Mesenchymal stem cell (in vitro differentiated cells and primary cell): ENCODE measurements at regions not wholly inside any gene's neighbourhood (a gene's known extent, or its start where the extent isn't known, plus 50 kb on each side); places are given as distances from the start of the nearest gene placed in this dataset.

Source experiments
- DNase-seq: peaks from one replicate; pipeline ENCODE4 v3.0.0-alpha.2; 2013
- H2AFZ ChIP-seq: one replicate; pipeline ENCODE4 v1.6.1; 2013; ENCODE audit warnings: low read depth, mild to moderate bottlenecking, control low read depth, inconsistent platforms, low read length, moderate library complexity
- H2AK5ac ChIP-seq: 2 replicates; pipeline ENCODE4 v1.6.1; 2013; ENCODE audit warnings: low read length, moderate library complexity, mild to moderate bottlenecking, inconsistent platforms; ENCODE audit not compliant: severe bottlenecking
- H2BK120ac ChIP-seq: one replicate; pipeline ENCODE4 v1.6.1; 2013; ENCODE audit warnings: low read depth, mild to moderate bottlenecking, inconsistent platforms, low read length, moderate library complexity
- H2BK12ac ChIP-seq, 2 experiments: one replicate each; pipeline ENCODE4 v1.6.1; 2013; ENCODE audit warnings: inconsistent platforms in 2 of 2, low read length in 2 of 2, mild to moderate bottlenecking in 2 of 2, moderate library complexity in 2 of 2, control low read depth in 1 of 2
- H2BK15ac ChIP-seq: one replicate; pipeline ENCODE4 v1.6.1; 2013; ENCODE audit warnings: mild to moderate bottlenecking, low read depth, inconsistent platforms; ENCODE audit not compliant: poor library complexity, severe bottlenecking
- H2BK5ac ChIP-seq: 2 replicates; pipeline ENCODE4 v1.6.1; 2013; ENCODE audit warnings: low read depth, mild to moderate bottlenecking, low read length, control low read depth, inconsistent platforms; ENCODE audit not compliant: poor library complexity, severe bottlenecking
- H3K14ac ChIP-seq, 2 experiments: one replicate each; pipeline ENCODE4 v1.6.1; 2013; ENCODE audit warnings: inconsistent platforms in 2 of 2, low read length in 2 of 2, control low read depth in 1 of 2, mild to moderate bottlenecking in 1 of 2, moderate library complexity in 1 of 2
- H3K18ac ChIP-seq, 2 experiments: one replicate each; pipeline ENCODE4 v1.6.1; 2013; ENCODE audit warnings: inconsistent platforms in 2 of 2, low read length in 2 of 2, control low read depth in 1 of 2, low read depth in 1 of 2, mild to moderate bottlenecking in 1 of 2
- H3K23ac ChIP-seq, 2 experiments: one replicate each; pipeline ENCODE4 v1.6.1; 2013; ENCODE audit warnings: inconsistent platforms in 2 of 2, low read length in 2 of 2, mild to moderate bottlenecking in 2 of 2, moderate library complexity in 2 of 2, control low read depth in 1 of 2
- H3K27ac ChIP-seq: 2 replicates; pipeline ENCODE4 v1.5.1; 2013; ENCODE audit warnings: mild to moderate bottlenecking, moderate library complexity, low read length, control low read depth, inconsistent platforms; ENCODE audit not compliant: poor library complexity, severe bottlenecking
- H3K27me3 ChIP-seq, 2 experiments: 2 replicates each; pipeline versions ENCODE4 v1.6.1 to v1.7.0; 2013; ENCODE audit warnings: low read length in 2 of 2, mild to moderate bottlenecking in 2 of 2, moderate library complexity in 2 of 2, control low read depth in 1 of 2, inconsistent platforms in 1 of 2; ENCODE audit not compliant: control insufficient read depth in 1 of 2, insufficient read depth in 1 of 2
- H3K36me3 ChIP-seq, 2 experiments: 2 replicates each; pipeline versions ENCODE4 v1.6.1 to v1.7.0; 2013; ENCODE audit warnings: low read length in 2 of 2, control low read depth in 1 of 2, inconsistent platforms in 1 of 2, low read depth in 1 of 2, mild to moderate bottlenecking in 1 of 2; ENCODE audit not compliant: insufficient read depth in 2 of 2, control insufficient read depth in 1 of 2
- H3K4ac ChIP-seq, 2 experiments: one replicate each; pipeline ENCODE4 v1.6.1; 2013; ENCODE audit warnings: inconsistent platforms in 2 of 2, low read length in 2 of 2, mild to moderate bottlenecking in 2 of 2, moderate library complexity in 2 of 2, control low read depth in 1 of 2, low read depth in 1 of 2
- H3K4me1 ChIP-seq: 2 replicates; pipeline ENCODE4 v1.6.1; 2013; ENCODE audit warnings: low read depth, low read length, control low read depth; ENCODE audit not compliant: control insufficient read depth, insufficient read depth
- H3K4me2 ChIP-seq: 2 replicates; pipeline ENCODE4 v1.6.1; 2013; ENCODE audit warnings: low read length, mild to moderate bottlenecking, inconsistent platforms; ENCODE audit not compliant: poor library complexity, severe bottlenecking
- H3K4me3 ChIP-seq, 2 experiments: 2 replicates each; pipeline versions ENCODE4 v1.5.1 to v1.7.0; 2013; ENCODE audit warnings: low read length in 2 of 2, mild to moderate bottlenecking in 2 of 2, control low read depth in 1 of 2, low read depth in 1 of 2; ENCODE audit not compliant: insufficient read depth in 1 of 2
- H3K79me1 ChIP-seq: replicated peaks from 2 replicates; pipeline ENCODE4 v1.6.1; 2013; ENCODE audit warnings: mild to moderate bottlenecking, control low read depth, low read length, inconsistent platforms; ENCODE audit not compliant: poor library complexity, severe bottlenecking
- H3K9ac ChIP-seq: 2 replicates; pipeline ENCODE4 v1.7.0; 2013; ENCODE audit warnings: mild to moderate bottlenecking, low read length, moderate library complexity
- H3K9me3 ChIP-seq: 2 replicates; pipeline ENCODE4 v1.7.0; 2013; ENCODE audit warnings: mild to moderate bottlenecking, low read length; ENCODE audit not compliant: control insufficient read depth
- H4K8ac ChIP-seq: one replicate; pipeline ENCODE4 v1.6.1; 2013; ENCODE audit warnings: inconsistent platforms, mild to moderate bottlenecking, low read length, moderate library complexity
- H4K91ac ChIP-seq: one replicate; pipeline ENCODE4 v1.6.1; 2013; ENCODE audit warnings: mild to moderate bottlenecking, low read length, inconsistent platforms
- WGBS: methylation state at CpG from one replicate; pipeline ENCODE4 v1.1.7; 2013; ENCODE audit warnings: mixed read lengths; 5-methylcytosine and 5-hydroxymethylcytosine counted together

- Histone ChIP-seq H3K14ac (no peak overlapping the region), H3K27ac (no peak overlapping the region), H2BK12ac (peak overlapping the region in 1 of 2 experiments; percentile 13), H3K9me3 (no peaks in the 10 kb centered on the region), H3K4ac (no peak overlapping the region), H3K4me2 (no peak overlapping the region), H2BK120ac (no peak overlapping the region), H2AK5ac (no peak overlapping the region), H3K4me3 (no peak overlapping the region), H3K36me3 (no peaks in the 10 kb centered on the region), H2AFZ (no peak overlapping the region), H2BK15ac (no peak overlapping the region), H3K18ac (no peak overlapping the region), H4K91ac (no peak overlapping the region), H3K23ac (no peak overlapping the region), H2BK5ac (no peak overlapping the region), H3K79me1 (no peaks in the 10 kb centered on the region), H3K27me3 (peaks cover 0 to 60% of the 10 kb centered on the region in 2 experiments), H4K8ac (no peak overlapping the region), H3K4me1 (peaks cover 4% of the 10 kb centered on the region), H3K9ac (no peak overlapping the region)
- no peak for DNase-seq
- 87% methylated on average over 9 of the region's 10 CpGs for WGBS
Observed at GRCh38 chr2:201973305-201973928, 60.2 kb upstream of the FZD7 start.

- H2BK5ac ChIP-seq, result no peak overlapping the region
- H3K27ac ChIP-seq, result no peak overlapping the region
- 92% methylated on average over 8 of the region's 12 CpGs for WGBS
- H3K14ac ChIP-seq, result no peak overlapping the region
- no peak overlapping the region for H3K4ac ChIP-seq
- peaks cover 4% of the 10 kb centered on the region for H3K4me1 ChIP-seq
- H3K9ac ChIP-seq, result no peak overlapping the region
- no peak overlapping the region for H2BK15ac ChIP-seq
- no peaks in the 10 kb centered on the region for H3K9me3 ChIP-seq
- no peaks in the 10 kb centered on the region for H3K79me1 ChIP-seq
- H3K18ac ChIP-seq, result no peak overlapping the region
- no peak overlapping the region for H2BK120ac ChIP-seq
- H3K4me3 ChIP-seq, result peak overlapping the region in 1 of 2 experiments; percentile 26
- H3K27me3 ChIP-seq, result peaks cover 0 to 65% of the 10 kb centered on the region in 2 experiments
- H2AK5ac ChIP-seq, result no peak overlapping the region
- no peak overlapping the region for H4K91ac ChIP-seq
- H2AFZ ChIP-seq, result no peak overlapping the region
- H3K36me3 ChIP-seq, result no peaks in the 10 kb centered on the region
- H2BK12ac ChIP-seq, result no peak overlapping the region
- DNase-seq, result no peak
- no peak overlapping the region for H4K8ac ChIP-seq
- H3K4me2 ChIP-seq, result no peak overlapping the region
- no peak overlapping the region for H3K23ac ChIP-seq
Observed at GRCh38 chr2:201974171-201975100, 59.2 kb upstream of the FZD7 start.

GRCh38 chr2:201975434-201975833, 58.2 kb upstream of the FZD7 start:
- H3K23ac ChIP-seq, result no peak overlapping the region
- no peak for DNase-seq
- no peaks in the 10 kb centered on the region for H3K36me3 ChIP-seq
- no peak overlapping the region for H3K27ac ChIP-seq
- H2BK5ac ChIP-seq, result no peak overlapping the region
- no peak overlapping the region for H3K14ac ChIP-seq
- H3K4me2 ChIP-seq, result no peak overlapping the region
- no peak overlapping the region for H4K8ac ChIP-seq
- no peak overlapping the region for H2AK5ac ChIP-seq
- H2BK15ac ChIP-seq, result no peak overlapping the region
- H3K27me3 ChIP-seq, result peaks cover 0 to 63% of the 10 kb centered on the region in 2 experiments
- no peak overlapping the region for H4K91ac ChIP-seq
- H2AFZ ChIP-seq, result no peak overlapping the region
- H3K9ac ChIP-seq, result no peak overlapping the region
- no peaks in the 10 kb centered on the region for H3K79me1 ChIP-seq
- no peak overlapping the region for H3K4me3 ChIP-seq
- no peak overlapping the region for H3K4ac ChIP-seq
- no peaks in the 10 kb centered on the region for H3K9me3 ChIP-seq
- no peak overlapping the region for H2BK120ac ChIP-seq
- no peak overlapping the region for H3K18ac ChIP-seq
- peaks cover 4% of the 10 kb centered on the region for H3K4me1 ChIP-seq
- no peak overlapping the region for H2BK12ac ChIP-seq
- WGBS, result 97% methylated on average over 8 of the region's 8 CpGs

DNA sequence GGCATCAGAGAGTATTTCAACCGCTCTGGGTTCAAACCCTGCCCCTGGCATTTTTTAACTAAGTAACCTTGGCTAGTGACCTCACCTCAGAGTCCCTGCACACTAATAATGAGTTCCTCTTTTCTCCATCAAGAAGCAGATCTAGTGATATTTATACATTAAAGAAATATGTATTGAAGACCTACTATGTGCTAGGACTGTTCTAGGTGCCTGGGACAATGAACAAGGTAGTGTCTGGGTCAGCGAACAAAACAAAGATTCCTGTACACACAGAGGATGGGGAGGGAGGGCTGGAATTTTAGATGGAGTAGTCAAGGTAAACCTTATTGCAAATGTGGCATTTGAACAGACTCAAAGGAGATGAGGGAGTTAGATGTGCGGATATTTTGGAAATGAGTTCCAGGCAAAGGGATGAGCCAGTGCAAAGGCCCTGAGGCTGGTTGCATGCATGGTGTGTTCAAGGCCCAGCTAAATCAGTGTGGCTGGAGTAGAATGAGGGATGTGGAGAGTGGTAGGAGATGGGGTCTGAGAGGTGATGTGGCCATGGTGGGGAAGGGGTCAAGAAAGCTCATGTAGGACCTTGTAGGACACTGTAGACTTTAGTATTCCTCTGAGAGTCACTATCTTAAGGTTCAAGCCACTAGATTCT, 57.6 kb upstream of the FZD7 start:
- Histone ChIP-seq H2BK120ac (no peak overlapping the region), H2AK5ac (no peak overlapping the region), H3K23ac (no peak overlapping the region), H3K4me3 (no peak overlapping the region), H3K27me3 (peaks cover 0 to 63% of the 10 kb centered on the region in 2 experiments), H2BK15ac (no peak overlapping the region), H4K91ac (no peak overlapping the region), H3K9me3 (no peaks in the 10 kb centered on the region), H2BK12ac (peak overlapping the region in 1 of 2 experiments; percentile 29), H3K27ac (no peak overlapping the region), H3K79me1 (no peaks in the 10 kb centered on the region), H3K9ac (no peak overlapping the region), H3K4me2 (no peak overlapping the region), H4K8ac (peak overlapping the region; percentile 12), H3K14ac (no peak overlapping the region), H3K18ac (no peak overlapping the region), H2BK5ac (no peak overlapping the region), H3K4me1 (peaks cover 4% of the 10 kb centered on the region), H3K4ac (no peak overlapping the region), H2AFZ (no peak overlapping the region), H3K36me3 (no peaks in the 10 kb centered on the region)
- WGBS, result 97% methylated on average over 3 of the region's 3 CpGs
- no peak for DNase-seq
